ENCODE measurements at regions not wholly inside any gene's neighbourhood (a gene's known extent, or its start where the extent isn't known, plus 50 kb on each side); places are given as distances from the start of the nearest gene placed in this dataset.

DNA sequence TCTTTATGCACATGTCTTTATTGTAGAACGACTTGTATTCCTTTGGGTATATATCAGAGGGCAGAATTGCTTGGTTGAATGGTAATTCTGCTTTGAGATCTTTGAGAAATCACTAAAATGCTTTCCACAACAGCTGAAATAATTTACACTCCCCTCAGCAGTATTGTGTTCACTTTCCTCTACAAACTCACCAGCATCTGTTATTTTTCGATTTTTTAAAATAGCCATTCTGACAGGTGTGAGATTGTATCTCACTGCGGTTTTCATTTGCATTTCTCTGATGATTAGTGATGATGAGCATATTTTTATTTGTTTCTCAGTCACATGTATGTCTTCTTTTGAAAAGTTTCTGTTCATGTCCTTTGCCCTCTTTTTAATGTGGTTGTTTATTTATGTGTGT lies 459.8 kb downstream of the PABPC4L start:
- no peak for DNase-seq (ENCODE audit: low spot score)

- no peak for DNase-seq (ENCODE audit: low spot score)
Measured at GRCh38 chr4:133720001-133720400, 481.6 kb downstream of the PABPC4L start.

DNA sequence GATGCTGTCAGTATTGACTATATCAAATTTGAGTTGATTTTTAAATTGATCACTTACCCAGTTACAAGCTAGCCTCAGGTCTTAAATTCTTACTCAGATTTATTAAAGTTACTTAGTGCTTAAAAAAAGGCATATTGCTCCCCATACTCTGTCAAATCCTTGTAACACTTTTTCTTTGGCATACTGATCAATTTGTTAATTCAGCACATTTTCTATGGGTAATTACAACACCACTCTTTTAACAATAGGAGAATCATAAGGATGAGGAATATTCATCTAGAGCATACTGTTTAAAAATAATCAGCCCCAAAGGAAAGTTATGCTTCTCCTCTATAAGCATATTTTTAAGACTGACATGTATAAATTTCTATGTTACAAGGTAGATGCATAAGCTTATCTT lies 482.5 kb downstream of the PABPC4L start:
- no peak for DNase-seq (ENCODE audit: low spot score)

DNA sequence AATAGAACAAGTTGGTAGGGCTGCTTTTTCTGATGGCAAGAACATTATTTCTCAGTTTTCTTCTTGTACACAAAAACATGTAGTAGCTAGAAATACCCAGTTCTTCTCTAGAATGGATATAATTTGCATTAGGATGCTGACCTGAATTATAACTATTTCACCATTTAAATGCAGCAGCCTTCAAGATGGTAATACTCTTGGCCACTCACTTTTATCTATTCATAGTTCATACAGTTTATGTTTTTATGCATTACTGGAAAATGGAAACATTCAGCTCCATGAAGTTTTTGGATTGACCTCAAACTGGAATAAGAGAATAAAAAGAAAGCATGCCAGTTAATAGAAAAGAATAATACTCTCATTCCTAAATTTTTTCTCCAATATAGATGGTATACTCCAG lies 487.4 kb downstream of the PABPC4L start:
- DNase-seq (ENCODE audit: low spot score): no peak

DNA sequence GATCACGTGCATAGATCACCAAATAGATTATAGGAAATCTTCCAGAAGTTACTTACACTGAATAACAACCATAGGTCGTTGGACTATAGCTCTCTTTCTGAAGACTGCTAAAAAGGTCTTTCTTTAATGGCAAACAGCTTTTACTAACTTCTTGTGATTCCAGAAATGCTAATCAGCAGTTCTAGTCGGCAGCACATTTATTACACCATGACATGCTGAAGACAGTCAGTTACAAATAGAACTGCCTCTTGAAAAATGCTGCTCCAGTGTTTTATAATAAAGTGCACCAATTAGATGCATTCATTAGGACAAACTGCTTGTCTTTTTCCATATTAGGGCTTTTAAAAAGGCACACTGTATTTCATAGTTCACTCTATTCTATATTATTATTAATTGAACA lies 488.2 kb downstream of the PABPC4L start:
- DNase-seq (ENCODE audit: low spot score): no peak

GRCh38 chr4:133711817-133712216 lies 489.8 kb downstream of the PABPC4L start:
- no peak for DNase-seq (ENCODE audit: low spot score)

GRCh38 chr4:133694416-133694815 lies 507.2 kb downstream of the PABPC4L start:
- DNase-seq (ENCODE audit: low spot score): no peak

GRCh38 chr4:133683967-133684366 lies 517.6 kb downstream of the PABPC4L start:
- no peak for DNase-seq (ENCODE audit: low spot score)

DNA sequence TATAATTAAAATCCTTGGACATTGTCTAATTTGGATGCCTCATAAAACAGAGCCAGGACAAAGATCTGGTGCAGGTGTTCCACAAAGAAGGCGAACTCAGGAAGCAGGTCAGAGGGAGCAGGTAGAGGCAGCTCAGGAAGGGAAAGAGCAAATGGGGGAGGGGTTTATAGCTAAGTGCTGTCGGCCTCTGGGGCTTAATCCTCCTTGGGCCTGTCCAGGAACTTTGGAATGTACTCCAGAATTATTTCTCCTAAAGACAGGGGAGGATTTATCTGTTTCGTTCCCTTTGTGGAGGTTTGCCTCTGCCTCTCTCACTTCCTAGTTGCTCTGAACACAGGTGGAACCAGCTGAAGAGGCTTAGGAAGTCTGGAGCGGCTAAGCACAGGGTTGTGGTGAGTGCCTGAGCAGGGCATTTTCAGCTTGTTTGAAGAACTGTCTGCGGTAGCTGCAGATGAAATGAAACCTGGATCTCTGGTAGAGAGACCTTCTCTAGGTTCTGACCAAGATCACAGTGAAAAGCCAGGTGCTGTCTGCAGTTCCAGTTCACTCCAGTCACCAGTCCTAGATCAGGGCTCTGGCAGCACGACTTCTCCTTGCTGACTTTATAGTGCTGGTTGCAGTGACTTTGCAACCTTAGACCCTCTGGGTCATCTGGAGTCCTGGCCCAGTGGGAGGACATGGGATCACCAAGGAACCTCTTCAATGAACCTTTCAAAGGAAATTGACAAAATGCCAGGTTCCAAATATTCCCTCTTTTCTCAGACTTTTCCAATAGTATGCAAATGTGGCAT lies 519.2 kb downstream of the PCDH10 start:
- DNase-seq (ENCODE audit: low spot score): no peak

DNA sequence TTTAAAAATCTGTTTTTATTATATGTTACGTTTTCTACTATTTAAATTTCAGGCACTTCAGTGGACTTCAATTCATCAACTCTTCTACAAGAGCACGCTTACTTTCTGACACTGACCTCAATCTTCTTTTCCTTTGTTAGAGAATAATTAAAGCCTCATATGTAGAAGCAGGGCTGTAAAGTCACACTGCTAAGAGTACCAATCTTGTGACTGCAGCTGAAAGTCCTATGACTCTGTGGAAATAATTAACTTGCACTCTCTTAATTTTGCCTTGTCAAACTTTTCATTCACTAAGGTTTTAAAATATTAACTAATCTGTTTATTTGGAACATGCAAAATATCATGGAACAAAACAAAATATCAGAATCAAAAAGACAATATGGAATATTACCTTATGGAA lies 498.1 kb downstream of the PCDH10 start:
- DNase-seq (ENCODE audit: low spot score): no peak

- DNase-seq (ENCODE audit: low spot score): no peak
Measured at GRCh38 chr4:133641191-133641590, 492.1 kb downstream of the PCDH10 start.

DNA sequence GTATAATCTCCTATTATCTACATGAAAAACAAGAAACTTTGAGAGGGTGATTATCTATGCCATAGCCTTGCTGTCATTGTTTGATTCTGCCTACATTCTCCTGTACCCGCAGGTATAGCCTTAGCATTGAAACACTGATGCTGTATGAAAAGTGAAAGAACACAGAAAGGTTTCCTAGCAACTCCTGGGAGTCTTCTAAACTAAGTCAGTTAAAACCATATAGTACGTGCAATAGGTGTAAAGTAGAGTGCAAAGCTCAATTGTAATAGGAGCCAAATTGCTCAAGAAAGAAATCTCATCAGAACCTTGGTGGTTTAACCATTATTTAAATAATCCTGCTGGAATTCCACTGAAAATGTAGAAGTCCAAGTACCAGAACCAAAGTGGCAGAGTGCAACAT lies 489.7 kb downstream of the PCDH10 start:
- no peak for DNase-seq (ENCODE audit: low spot score)

- DNase-seq (ENCODE audit: low spot score): no peak
Measured at GRCh38 chr4:133637161-133637560, 488.1 kb downstream of the PCDH10 start.

DNA sequence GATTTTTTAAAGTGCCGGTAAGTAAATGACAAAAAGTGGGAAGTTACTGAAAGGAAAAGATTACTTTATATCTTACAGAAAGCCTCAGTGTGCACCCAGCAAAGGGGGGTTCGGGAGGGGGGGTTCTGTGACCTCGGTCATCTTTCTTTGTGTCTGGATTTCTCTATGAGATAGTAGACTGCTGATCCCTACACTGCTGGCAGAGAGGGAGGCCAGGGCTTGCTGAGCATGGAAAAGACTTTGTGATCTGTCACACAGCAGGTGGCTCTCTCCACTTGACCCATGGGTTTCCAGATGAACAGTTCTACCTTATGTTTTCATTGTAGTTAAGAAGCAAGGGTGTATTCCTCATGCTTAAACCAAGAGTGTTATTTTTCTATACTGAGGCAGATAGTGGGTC lies 475.6 kb downstream of the PCDH10 start:
- DNase-seq (ENCODE audit: low spot score): no peak

DNA sequence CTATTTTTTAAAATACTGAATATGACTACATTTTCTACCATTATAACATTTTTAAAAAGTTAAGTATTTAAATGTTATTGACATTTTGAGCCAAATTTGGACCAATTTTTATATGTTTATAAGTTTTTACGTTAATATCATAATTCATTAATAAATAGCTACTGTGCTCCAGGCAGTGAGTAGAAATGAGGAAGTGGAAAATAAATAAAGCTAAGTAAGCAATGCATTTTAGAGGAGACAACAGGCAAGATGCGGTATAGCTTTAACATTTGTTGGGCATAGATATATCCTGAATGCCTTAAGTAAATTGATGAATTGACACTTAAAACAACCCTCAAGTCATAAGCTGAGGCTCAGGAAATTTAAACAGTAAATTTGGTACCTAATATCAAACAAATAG lies 474.8 kb downstream of the PCDH10 start:
- DNase-seq (ENCODE audit: low spot score): no peak

- DNase-seq (ENCODE audit: low spot score): no peak
Measured at GRCh38 chr4:133621628-133622027, 472.5 kb downstream of the PCDH10 start.

GRCh38 chr4:133620555-133620954 lies 471.5 kb downstream of the PCDH10 start:
- DNase-seq (ENCODE audit: low spot score): no peak

DNA sequence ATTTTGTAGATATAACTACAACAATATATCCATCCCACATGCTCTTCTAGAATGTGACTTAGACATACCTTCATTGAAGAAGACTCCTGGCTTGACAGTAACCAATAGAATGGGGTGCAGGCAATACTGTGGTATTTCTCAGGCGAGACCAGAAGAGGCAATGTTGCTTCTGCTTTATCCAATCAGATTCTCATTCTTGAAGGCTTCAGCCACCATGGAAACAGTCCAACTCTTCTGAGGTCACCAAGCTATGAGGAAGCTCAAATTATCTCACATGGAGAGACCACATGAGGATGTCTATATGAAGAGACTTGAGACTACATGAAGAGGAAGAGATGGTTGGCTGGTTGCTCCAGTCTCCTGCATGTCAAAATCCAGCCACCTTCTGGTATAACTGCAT lies 469.9 kb downstream of the PCDH10 start:
- no peak for DNase-seq (ENCODE audit: low spot score)

- no peak for DNase-seq (ENCODE audit: low spot score)
Measured at GRCh38 chr4:133600008-133600407, 450.9 kb downstream of the PCDH10 start.

GRCh38 chr4:133598779-133599178 lies 449.7 kb downstream of the PCDH10 start:
- no peak for DNase-seq (ENCODE audit: low spot score)

GRCh38 chr4:133597251-133597650 lies 448.2 kb downstream of the PCDH10 start:
- DNase-seq (ENCODE audit: low spot score): no peak

- DNase-seq (ENCODE audit: low spot score): no peak
Measured at GRCh38 chr4:133596459-133596858, 447.4 kb downstream of the PCDH10 start.

DNA sequence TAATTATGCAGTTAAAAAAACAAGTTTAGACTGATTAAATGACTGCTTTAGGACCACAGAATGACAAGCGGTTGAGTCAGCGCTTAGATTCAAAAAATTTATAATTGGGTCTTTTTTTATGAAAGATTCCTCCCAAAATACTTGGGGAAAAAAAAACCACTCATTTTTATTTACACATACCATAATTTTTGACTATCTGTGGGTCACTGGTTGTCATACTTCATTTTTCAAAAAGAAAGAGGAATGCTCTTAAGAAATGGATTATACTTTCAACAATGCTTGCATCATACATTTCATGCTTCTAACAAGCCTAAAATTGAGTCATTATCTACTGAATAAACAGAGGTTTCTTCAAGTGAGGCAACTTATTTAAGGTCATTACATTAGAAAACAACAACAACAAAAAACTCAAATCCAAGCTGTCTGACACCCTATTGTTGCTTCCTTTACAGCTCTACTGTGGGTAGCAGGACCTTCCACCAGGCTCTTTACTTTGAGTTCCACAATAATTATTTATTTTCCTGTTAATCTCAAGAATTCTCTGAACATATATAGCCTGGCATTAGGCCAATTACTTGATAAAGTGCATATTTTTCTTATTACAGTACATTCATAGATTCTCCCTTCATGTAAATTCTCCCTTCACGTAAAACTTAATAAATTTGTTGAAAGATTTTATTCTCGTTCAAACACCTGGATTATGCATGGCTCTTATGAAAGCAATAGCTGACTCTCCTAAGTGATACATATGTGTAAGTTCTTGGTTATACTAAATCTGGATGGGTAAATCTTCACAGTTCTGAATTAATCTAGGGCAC lies 445.5 kb downstream of the PCDH10 start:
- peak; percentile 21 for DNase-seq (ENCODE audit: low spot score)

DNA sequence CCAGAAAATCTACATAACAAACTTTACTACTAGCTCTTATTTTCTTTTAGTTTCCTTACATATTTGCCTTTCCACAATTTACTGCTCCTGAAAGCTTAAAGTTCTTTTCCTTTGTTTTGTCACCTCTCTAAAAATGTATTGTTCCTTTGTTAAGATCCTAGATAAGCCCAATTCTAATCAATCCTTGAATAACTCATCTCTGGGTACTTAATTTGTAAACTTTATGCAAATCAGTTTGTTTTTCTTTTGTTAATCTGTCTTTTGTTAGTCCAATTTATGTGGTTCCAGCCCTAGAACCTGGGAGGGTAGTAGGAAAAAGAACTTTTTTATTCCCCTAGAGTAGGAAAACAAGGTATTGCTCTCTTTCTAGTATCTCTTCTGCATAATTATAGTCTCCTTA lies 444.7 kb downstream of the PCDH10 start:
- no peak for DNase-seq (ENCODE audit: low spot score)

All from RKO (cell line).